MM.1S (cell line): ENCODE measurements at regions not wholly inside any gene's neighbourhood (a gene's known extent, or its start where the extent isn't known, plus 50 kb on each side); places are given as distances from the start of the nearest gene placed in this dataset.

Source experiments
- DNase-seq: peaks from one replicate; pipeline ENCODE4 v3.0.0-alpha.2; 2015
- H2AFZ ChIP-seq: fragments of 300-600 bp; sonication (generic); 2 replicates; pipeline ENCODE4 v1.6.0; 2016; ENCODE audit warnings: antibody characterized with exemption, low read length
- H3F3A ChIP-seq: fragments of 300-600 bp; sonication (generic); 2 replicates; pipeline ENCODE4 v1.6.1; 2016; ENCODE audit warnings: mild to moderate bottlenecking, antibody characterized with exemption, low read length, moderate library complexity, mixed read lengths; ENCODE audit not compliant: insufficient read depth
- H3K27ac ChIP-seq: fragments of 300-600 bp; sonication (generic); 2 replicates; pipeline ENCODE4 v1.5.1; 2016; ENCODE audit warnings: mild to moderate bottlenecking, low read length
- H3K27me3 ChIP-seq: fragments of 300-600 bp; sonication (generic); replicated peaks from 2 replicates; pipeline ENCODE4 v1.6.0; 2016; ENCODE audit warnings: low read length; ENCODE audit not compliant: insufficient read depth
- H3K36me3 ChIP-seq: fragments of 300-600 bp; sonication (generic); replicated peaks from 2 replicates; pipeline ENCODE4 v1.6.1; 2016; ENCODE audit warnings: mild to moderate bottlenecking, low read length, mixed read lengths; ENCODE audit not compliant: insufficient read depth
- H3K4me1 ChIP-seq: fragments of 300-600 bp; sonication (generic); 2 replicates; pipeline ENCODE4 v1.6.1; 2016; ENCODE audit warnings: low read length, mixed read lengths
- H3K4me2 ChIP-seq: fragments of 300-600 bp; sonication (generic); 2 replicates; pipeline ENCODE4 v1.6.0; 2016; ENCODE audit warnings: low read depth, low read length
- H3K4me3 ChIP-seq: fragments of 300-600 bp; sonication (generic); 2 replicates; pipeline ENCODE4 v1.5.1; 2016; ENCODE audit warnings: low read length, mixed read lengths
- H3K79me2 ChIP-seq: fragments of 300-600 bp; sonication (generic); 2 replicates; pipeline ENCODE4 v1.6.1; 2016; ENCODE audit warnings: mixed run types, low read length, mixed read lengths
- H3K9ac ChIP-seq: fragments of 300-600 bp; sonication (generic); 2 replicates; pipeline ENCODE4 v1.6.1; 2016; ENCODE audit warnings: low read length, mixed read lengths
- H3K9me2 ChIP-seq: fragments of 300-600 bp; sonication (generic); replicated peaks from 2 replicates; pipeline ENCODE4 v1.6.1; 2016; ENCODE audit warnings: mild to moderate bottlenecking, low read length, mixed read lengths; ENCODE audit not compliant: insufficient read depth
- H3K9me3 ChIP-seq: fragments of 300-600 bp; sonication (generic); replicated peaks from 2 replicates; pipeline ENCODE4 v1.6.1; 2016; ENCODE audit warnings: mild to moderate bottlenecking, low read length, mixed read lengths; ENCODE audit not compliant: insufficient read depth
- H4K20me1 ChIP-seq: fragments of 300-600 bp; sonication (generic); 2 replicates; pipeline ENCODE4 v1.6.1; 2016; ENCODE audit warnings: mild to moderate bottlenecking, low read length, moderate library complexity, mixed read lengths; ENCODE audit not compliant: insufficient read depth
- EZH2 ChIP-seq: fragments of 300-600 bp; sonication (generic); optimal IDR thresholded peaks from 2 replicates; pipeline ENCODE3; 2017; ENCODE audit warnings: low read depth, mild to moderate bottlenecking, antibody characterized with exemption, low read length, mixed read lengths
- EZH2phosphoT487 ChIP-seq: fragments of 300-600 bp; sonication (generic); IDR thresholded peaks from 2 replicates; pipeline ENCODE4 v1.6.1; 2018; ENCODE audit warnings: antibody characterized with exemption, low read length
- TF ChIP-seq, protein P1 (sequence below): fragments of 300-600 bp; sonication (generic); IDR thresholded peaks from 2 replicates; pipeline ENCODE4 v1.5.1; 2016; ENCODE audit warnings: antibody characterized with exemption, low read length, mixed read lengths

DNA sequence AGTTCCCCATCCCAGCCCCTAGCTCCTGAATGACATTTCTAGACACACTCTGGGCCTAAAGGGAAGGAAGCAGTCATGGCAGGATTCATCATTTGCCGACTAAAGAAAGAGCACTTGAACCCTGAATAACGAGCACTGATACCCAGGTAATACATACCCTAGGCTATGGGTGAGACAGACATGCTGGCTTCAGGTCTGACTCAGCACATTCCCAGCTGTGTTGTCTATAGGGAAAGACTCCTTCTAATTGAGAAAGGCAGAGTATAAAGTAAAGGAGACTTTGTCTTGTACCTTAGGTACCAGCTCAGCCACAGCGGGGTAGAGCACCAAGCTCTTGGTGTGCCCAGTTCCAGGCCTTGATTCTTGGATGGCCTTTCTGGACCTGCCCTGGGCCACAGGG, 870.5 kb downstream of the PDCD6IP start:
- Histone ChIP-seq H3K9me3 (no peaks in the 10 kb centered on the region), H3K27ac (no peak overlapping the region), H2AFZ (no peak overlapping the region), H3K4me3 (no peak overlapping the region), H3K9me2 (no peaks in the 10 kb centered on the region), H3K27me3 (no peaks in the 10 kb centered on the region), H3K9ac (no peak overlapping the region), H3K4me2 (no peak overlapping the region), H3F3A (no peaks in the 10 kb centered on the region), H4K20me1 (no peaks in the 10 kb centered on the region), H3K79me2 (no peaks in the 10 kb centered on the region), H3K4me1 (no peaks in the 10 kb centered on the region), H3K36me3 (no peaks in the 10 kb centered on the region)
- TF ChIP-seq EZH2 (no peak), EZH2phosphoT487 (no peak)
- TF ChIP-seq, protein P1, sequence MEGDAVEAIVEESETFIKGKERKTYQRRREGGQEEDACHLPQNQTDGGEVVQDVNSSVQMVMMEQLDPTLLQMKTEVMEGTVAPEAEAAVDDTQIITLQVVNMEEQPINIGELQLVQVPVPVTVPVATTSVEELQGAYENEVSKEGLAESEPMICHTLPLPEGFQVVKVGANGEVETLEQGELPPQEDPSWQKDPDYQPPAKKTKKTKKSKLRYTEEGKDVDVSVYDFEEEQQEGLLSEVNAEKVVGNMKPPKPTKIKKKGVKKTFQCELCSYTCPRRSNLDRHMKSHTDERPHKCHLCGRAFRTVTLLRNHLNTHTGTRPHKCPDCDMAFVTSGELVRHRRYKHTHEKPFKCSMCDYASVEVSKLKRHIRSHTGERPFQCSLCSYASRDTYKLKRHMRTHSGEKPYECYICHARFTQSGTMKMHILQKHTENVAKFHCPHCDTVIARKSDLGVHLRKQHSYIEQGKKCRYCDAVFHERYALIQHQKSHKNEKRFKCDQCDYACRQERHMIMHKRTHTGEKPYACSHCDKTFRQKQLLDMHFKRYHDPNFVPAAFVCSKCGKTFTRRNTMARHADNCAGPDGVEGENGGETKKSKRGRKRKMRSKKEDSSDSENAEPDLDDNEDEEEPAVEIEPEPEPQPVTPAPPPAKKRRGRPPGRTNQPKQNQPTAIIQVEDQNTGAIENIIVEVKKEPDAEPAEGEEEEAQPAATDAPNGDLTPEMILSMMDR, result no peak
- no peak for DNase-seq

- Histone ChIP-seq H3K9ac (no peak overlapping the region), H3K4me3 (no peak overlapping the region), H2AFZ (no peak overlapping the region), H3K9me3 (no peaks in the 10 kb centered on the region), H3K36me3 (no peaks in the 10 kb centered on the region), H3K27ac (no peak overlapping the region), H3K4me2 (no peak overlapping the region), H3K4me1 (no peaks in the 10 kb centered on the region), H3K79me2 (no peaks in the 10 kb centered on the region), H3K9me2 (no peaks in the 10 kb centered on the region), H3K27me3 (no peaks in the 10 kb centered on the region), H4K20me1 (no peaks in the 10 kb centered on the region), H3F3A (no peaks in the 10 kb centered on the region)
- TF ChIP-seq EZH2phosphoT487 (no peak), EZH2 (no peak)
- TF ChIP-seq, protein P1, result no peak
- no peak for DNase-seq
Measured at GRCh38 chr3:34669490-34669889, 871.1 kb downstream of the PDCD6IP start.

- Histone ChIP-seq H3F3A (no peaks in the 10 kb centered on the region), H3K36me3 (no peaks in the 10 kb centered on the region), H4K20me1 (no peaks in the 10 kb centered on the region), H3K4me1 (no peaks in the 10 kb centered on the region), H3K9me3 (no peaks in the 10 kb centered on the region), H3K27ac (no peak overlapping the region), H3K4me2 (no peak overlapping the region), H3K27me3 (no peaks in the 10 kb centered on the region), H2AFZ (no peak overlapping the region), H3K4me3 (no peak overlapping the region), H3K9ac (no peak overlapping the region), H3K9me2 (no peaks in the 10 kb centered on the region), H3K79me2 (no peaks in the 10 kb centered on the region)
- TF ChIP-seq, protein P1, result no peak
- TF ChIP-seq EZH2, result no peak
- TF ChIP-seq EZH2phosphoT487, result no peak
- DNase-seq, result no peak
Measured at GRCh38 chr3:34675383-34676120, 877.1 kb downstream of the PDCD6IP start.
